Stimulated activated naive B cell treated with anti-CD40 and anti-IgM and Interleukin-4, amounts not matched to agents 10 μg/mL and 1 μg/mL and 100 μg/mL, for 72 hours (primary cell): ENCODE measurements at regions not wholly inside any gene's neighbourhood (a gene's known extent, or its start where the extent isn't known, plus 50 kb on each side); places are given as distances from the start of the nearest gene placed in this dataset.

ENCODE experiments used
- ATAC-seq, 2 donors: fragments of 150-1000 bp; cut with Tn5 transposase; replicated peaks; 2 replicates each; pipeline ENCODE4 v1.10.0; 2021; ENCODE audit warnings: moderate library complexity in 1 of 2
- DNase-seq: peaks from one replicate; pipeline ENCODE4 v3.0.0; 2021
- H3K27ac Mint-ChIP-seq: one replicate; pipeline ENCODE4 v1.8.0; 2022; ENCODE audit warnings: mild to moderate bottlenecking, mixed read lengths
- H3K27me3 Mint-ChIP-seq, 2 donors: one replicate each; pipeline ENCODE4 v1.8.0; 2022; ENCODE audit warnings: mixed read lengths in 2 of 2
- H3K36me3 Mint-ChIP-seq, 2 donors: one replicate each; pipeline ENCODE4 v1.8.0; 2022; ENCODE audit warnings: mixed read lengths in 2 of 2, mild to moderate bottlenecking in 1 of 2
- H3K4me1 Mint-ChIP-seq, 2 donors: one replicate each; pipeline ENCODE4 v1.8.0; 2022; ENCODE audit warnings: mixed read lengths in 2 of 2, mild to moderate bottlenecking in 1 of 2
- H3K4me3 Mint-ChIP-seq, 2 donors: one replicate each; pipeline ENCODE4 v1.8.0; 2022; ENCODE audit warnings: mild to moderate bottlenecking in 2 of 2, mixed read lengths in 2 of 2, moderate library complexity in 1 of 2
- H3K9me3 Mint-ChIP-seq, 2 donors: one replicate each; pipeline ENCODE4 v1.8.0; 2022; ENCODE audit warnings: mixed read lengths in 2 of 2, mild to moderate bottlenecking in 1 of 2

- DNase-seq (no peak), ATAC-seq (no peak)
- H3K4me1 Mint-ChIP-seq, result peaks cover 29 to 62% of the 10 kb centered on the region in 2 donors
- H3K36me3 Mint-ChIP-seq, result peaks cover 14 to 38% of the 10 kb centered on the region in 2 donors
- peaks cover 14 to 17% of the 10 kb centered on the region in 2 donors for H3K9me3 Mint-ChIP-seq
- H3K27me3 Mint-ChIP-seq, result no peaks in the 10 kb centered on the region
- no peak overlapping the region for H3K27ac Mint-ChIP-seq
- no peak overlapping the region for H3K4me3 Mint-ChIP-seq
Measured at GRCh38 chr21:25297117-25297516, 310.2 kb downstream of the MRPL39 start.

GRCh38 chr21:25296252-25296651, 311.0 kb downstream of the MRPL39 start:
- H3K27me3 Mint-ChIP-seq, result no peaks in the 10 kb centered on the region
- peaks cover 28 to 56% of the 10 kb centered on the region in 2 donors for H3K4me1 Mint-ChIP-seq
- peaks cover 14 to 38% of the 10 kb centered on the region in 2 donors for H3K36me3 Mint-ChIP-seq
- peaks cover 16 to 17% of the 10 kb centered on the region in 2 donors for H3K9me3 Mint-ChIP-seq
- H3K4me3 Mint-ChIP-seq, result no peak overlapping the region
- no peak for ATAC-seq
- no peak for DNase-seq
- H3K27ac Mint-ChIP-seq, result no peak overlapping the region

- no peak overlapping the region for H3K4me3 Mint-ChIP-seq
- ATAC-seq (no peak), DNase-seq (no peak)
- H3K4me1 Mint-ChIP-seq, result peaks cover 8 to 18% of the 10 kb centered on the region in 2 donors
- peaks cover 9 to 27% of the 10 kb centered on the region in 2 donors for H3K36me3 Mint-ChIP-seq
- no peaks in the 10 kb centered on the region for H3K27me3 Mint-ChIP-seq
- no peak overlapping the region for H3K27ac Mint-ChIP-seq
- H3K9me3 Mint-ChIP-seq, result peaks cover 11 to 12% of the 10 kb centered on the region in 2 donors
Measured at GRCh38 chr21:25292396-25292795, 314.9 kb downstream of the MRPL39 start.

GRCh38 chr21:25283720-25284119, 323.6 kb downstream of the MRPL39 start:
- Mint-ChIP-seq H3K27me3 (no peaks in the 10 kb centered on the region), H3K36me3 (peaks cover 3 to 22% of the 10 kb centered on the region in 2 donors), H3K9me3 (peaks cover 2 to 4% of the 10 kb centered on the region in 2 donors), H3K4me3 (no peak overlapping the region), H3K4me1 (peaks cover 11 to 12% of the 10 kb centered on the region in 2 donors), H3K27ac (no peak overlapping the region)
- no peak for DNase-seq
- ATAC-seq, result peak; percentile 57 to 64

- H3K27me3 Mint-ChIP-seq, result no peaks in the 10 kb centered on the region
- no peak for ATAC-seq
- peaks cover 5 to 15% of the 10 kb centered on the region in 2 donors for H3K36me3 Mint-ChIP-seq
- peaks cover 2 to 4% of the 10 kb centered on the region in 2 donors for H3K9me3 Mint-ChIP-seq
- H3K4me1 Mint-ChIP-seq, result peaks cover 8 to 12% of the 10 kb centered on the region in 2 donors
- DNase-seq, result no peak
- H3K4me3 Mint-ChIP-seq, result no peak overlapping the region
- H3K27ac Mint-ChIP-seq, result no peak overlapping the region
Measured at GRCh38 chr21:25281134-25281533, 326.1 kb downstream of the MRPL39 start.

- Mint-ChIP-seq H3K27ac (no peak overlapping the region), H3K4me3 (no peak overlapping the region), H3K36me3 (peaks cover 5 to 12% of the 10 kb centered on the region in 2 donors), H3K4me1 (peaks cover 8 to 12% of the 10 kb centered on the region in 2 donors), H3K27me3 (no peaks in the 10 kb centered on the region), H3K9me3 (peaks cover 2 to 4% of the 10 kb centered on the region in 2 donors)
- DNase-seq (no peak), ATAC-seq (no peak)
Measured at GRCh38 chr21:25280061-25280460, 327.2 kb downstream of the MRPL39 start.

GRCh38 chr21:25273959-25274358, 333.3 kb downstream of the MRPL39 start:
- H3K4me3 Mint-ChIP-seq, result no peak overlapping the region
- H3K9me3 Mint-ChIP-seq, result peaks cover 4 to 17% of the 10 kb centered on the region in 2 donors
- no peak for DNase-seq
- H3K36me3 Mint-ChIP-seq, result peaks cover 15 to 18% of the 10 kb centered on the region in 2 donors
- no peaks in the 10 kb centered on the region for H3K27me3 Mint-ChIP-seq
- no peak overlapping the region for H3K27ac Mint-ChIP-seq
- no peak for ATAC-seq
- H3K4me1 Mint-ChIP-seq, result peaks cover 2 to 10% of the 10 kb centered on the region in 2 donors

GRCh38 chr21:25254491-25255174, 352.6 kb downstream of the MRPL39 start:
- peaks cover 6 to 7% of the 10 kb centered on the region in 2 donors for H3K9me3 Mint-ChIP-seq
- peaks cover 6 to 27% of the 10 kb centered on the region in 2 donors for H3K36me3 Mint-ChIP-seq
- ATAC-seq, result no peak
- no peak overlapping the region for H3K4me3 Mint-ChIP-seq
- DNase-seq, result no peak
- H3K27ac Mint-ChIP-seq, result no peak overlapping the region
- H3K27me3 Mint-ChIP-seq, result no peaks in the 10 kb centered on the region
- peaks cover 0 to 5% of the 10 kb centered on the region in 2 donors for H3K4me1 Mint-ChIP-seq

GRCh38 chr21:25246546-25246945, 360.7 kb downstream of the MRPL39 start:
- Mint-ChIP-seq H3K36me3 (peaks cover 22 to 50% of the 10 kb centered on the region in 2 donors), H3K4me1 (peaks cover 7 to 8% of the 10 kb centered on the region in 2 donors), H3K27ac (no peak overlapping the region), H3K4me3 (no peak overlapping the region), H3K9me3 (peaks cover 15 to 20% of the 10 kb centered on the region in 2 donors), H3K27me3 (no peaks in the 10 kb centered on the region)
- no peak for ATAC-seq
- DNase-seq, result no peak

GRCh38 chr21:25244735-25245134, 362.5 kb downstream of the MRPL39 start:
- no peak for ATAC-seq
- no peak for DNase-seq
- peaks cover 22 to 44% of the 10 kb centered on the region in 2 donors for H3K36me3 Mint-ChIP-seq
- no peak overlapping the region for H3K4me3 Mint-ChIP-seq
- no peaks in the 10 kb centered on the region for H3K27me3 Mint-ChIP-seq
- H3K9me3 Mint-ChIP-seq, result peaks cover 14 to 18% of the 10 kb centered on the region in 2 donors
- H3K4me1 Mint-ChIP-seq, result peaks cover 4 to 16% of the 10 kb centered on the region in 2 donors
- no peak overlapping the region for H3K27ac Mint-ChIP-seq

GRCh38 chr21:25243808-25244207, 363.5 kb downstream of the MRPL39 start:
- Mint-ChIP-seq H3K27me3 (no peaks in the 10 kb centered on the region), H3K4me1 (peaks cover 7 to 20% of the 10 kb centered on the region in 2 donors), H3K9me3 (peaks cover 17 to 23% of the 10 kb centered on the region in 2 donors), H3K4me3 (no peak overlapping the region), H3K36me3 (peaks cover 28 to 49% of the 10 kb centered on the region in 2 donors), H3K27ac (no peak overlapping the region)
- DNase-seq, result no peak
- no peak for ATAC-seq

- H3K36me3 Mint-ChIP-seq, result peaks cover 44 to 64% of the 10 kb centered on the region in 2 donors
- H3K4me1 Mint-ChIP-seq, result peaks cover 7 to 23% of the 10 kb centered on the region in 2 donors
- H3K9me3 Mint-ChIP-seq, result peaks cover 26 to 31% of the 10 kb centered on the region in 2 donors
- no peak for DNase-seq
- H3K27ac Mint-ChIP-seq, result no peak overlapping the region
- no peak overlapping the region for H3K4me3 Mint-ChIP-seq
- no peaks in the 10 kb centered on the region for H3K27me3 Mint-ChIP-seq
- ATAC-seq, result peak; percentile 75 to 88
Measured at GRCh38 chr21:25240974-25241373, 366.3 kb downstream of the MRPL39 start.

GRCh38 chr21:25234857-25235801, 372.2 kb downstream of the MRPL39 start:
- Mint-ChIP-seq H3K9me3 (peaks cover 17 to 25% of the 10 kb centered on the region in 2 donors), H3K4me3 (peak overlapping the region; percentile 36 to 65), H3K4me1 (peaks cover 16 to 21% of the 10 kb centered on the region in 2 donors), H3K27ac (peak overlapping the region; percentile 71), H3K27me3 (no peaks in the 10 kb centered on the region), H3K36me3 (peaks cover 30 to 45% of the 10 kb centered on the region in 2 donors)
- ATAC-seq (peak; percentile 88 to 94), DNase-seq (no peak)

GRCh38 chr21:25220954-25221353, 386.3 kb downstream of the MRPL39 start:
- Mint-ChIP-seq H3K27me3 (no peaks in the 10 kb centered on the region), H3K4me3 (no peak overlapping the region), H3K27ac (no peak overlapping the region), H3K9me3 (peaks cover 18 to 24% of the 10 kb centered on the region in 2 donors), H3K36me3 (peaks cover 21 to 36% of the 10 kb centered on the region in 2 donors), H3K4me1 (peaks cover 6 to 25% of the 10 kb centered on the region in 2 donors)
- DNase-seq (no peak), ATAC-seq (no peak)
